Sigmoid colon (tissue), 4 donors: ENCODE measurements at regions not wholly inside any gene's neighbourhood (a gene's known extent, or its start where the extent isn't known, plus 50 kb on each side); places are given as distances from the start of the nearest gene placed in this dataset.

ENCODE experiments used
- CTCF ChIP-seq, 4 experiments: fragments of 450-650 bp in 3 of 4; fragments of 200-600 bp in 1 of 4; IDR thresholded peaks; one replicate each; pipeline ENCODE4 v1.5.1; 2016 to 2019; ENCODE audit warnings: antibody characterized with exemption in 4 of 4, mild to moderate bottlenecking in 3 of 4, moderate library complexity in 2 of 4
- EP300 ChIP-seq, 4 donors: sonication (generic); formaldehyde crosslinking; IDR thresholded peaks; one replicate each; pipeline ENCODE4 v1.6.1; 2017; ENCODE audit warnings: antibody characterized with exemption in 4 of 4

GRCh38 chr2:71822463-71822862, 325.2 kb downstream of the CYP26B1 start:
- no peak for TF ChIP-seq EP300 (IDR thresholded peaks at IDR 0.05)
- no peak for TF ChIP-seq CTCF (IDR thresholded peaks at IDR 0.05)
